ENCODE measurements at regions not wholly inside any gene's neighbourhood (a gene's known extent, or its start where the extent isn't known, plus 50 kb on each side); places are given as distances from the start of the nearest gene placed in this dataset.
"Not testable (repeated sequence)": the region's sequence is repeated elsewhere in the genome, so short reads cannot be mapped to it uniquely, and the experiment has no call there.

GRCh38 chr13:97884707-97885468, 68.6 kb upstream of the IPO5 start:
- Histone ChIP-seq H2AFZ (ENCODE audit: low read depth, low read length) (no peak overlapping the region), H3K27me3 (ENCODE audit: insufficient read depth, low read length) (no peaks in the 10 kb centered on the region), H3K4me1 (ENCODE audit: insufficient read depth, low read length) (no peaks in the 10 kb centered on the region), H3K36me3 (ENCODE audit: insufficient read depth, low read length) (no peaks in the 10 kb centered on the region), H3K9me3 (ENCODE audit: low read length) (no peaks in the 10 kb centered on the region), H3K4me3 (ENCODE audit: low read length) (no peak overlapping the region)

GRCh38 chr13:97885641-97886040, 67.8 kb upstream of the IPO5 start:
- Histone ChIP-seq H3K4me3 (ENCODE audit: low read length) (no peak overlapping the region), H3K9me3 (ENCODE audit: low read length) (no peaks in the 10 kb centered on the region), H3K36me3 (ENCODE audit: insufficient read depth, low read length) (no peaks in the 10 kb centered on the region), H3K27me3 (ENCODE audit: insufficient read depth, low read length) (no peaks in the 10 kb centered on the region), H3K4me1 (ENCODE audit: insufficient read depth, low read length) (no peaks in the 10 kb centered on the region), H2AFZ (ENCODE audit: low read depth, low read length) (no peak overlapping the region)

GRCh38 chr13:97889803-97890202, 63.7 kb upstream of the IPO5 start:
- Histone ChIP-seq H3K9me3 (ENCODE audit: low read length) (no peaks in the 10 kb centered on the region), H3K4me1 (ENCODE audit: insufficient read depth, low read length) (no peaks in the 10 kb centered on the region), H3K27me3 (ENCODE audit: insufficient read depth, low read length) (no peaks in the 10 kb centered on the region), H3K36me3 (ENCODE audit: insufficient read depth, low read length) (no peaks in the 10 kb centered on the region), H2AFZ (ENCODE audit: low read depth, low read length) (no peak overlapping the region), H3K4me3 (ENCODE audit: low read length) (no peak overlapping the region)

- H3K36me3 ChIP-seq (ENCODE audit: insufficient read depth, low read length): no peaks in the 10 kb centered on the region
- H2AFZ ChIP-seq (ENCODE audit: low read depth, low read length): no peak overlapping the region
- H3K4me3 ChIP-seq (ENCODE audit: low read length): no peak overlapping the region
- no peaks in the 10 kb centered on the region for H3K4me1 ChIP-seq (ENCODE audit: insufficient read depth, low read length)
- H3K9me3 ChIP-seq (ENCODE audit: low read length): no peaks in the 10 kb centered on the region
- H3K27me3 ChIP-seq (ENCODE audit: insufficient read depth, low read length): no peaks in the 10 kb centered on the region
Observed at GRCh38 chr13:97890573-97890972, 62.9 kb upstream of the IPO5 start.

GRCh38 chr13:97891964-97892363, 61.5 kb upstream of the IPO5 start:
- not testable (repeated sequence) for H3K36me3 ChIP-seq (ENCODE audit: insufficient read depth, low read length); H3K4me3 ChIP-seq (ENCODE audit: low read length); H3K4me1 ChIP-seq (ENCODE audit: insufficient read depth, low read length); H2AFZ ChIP-seq (ENCODE audit: low read depth, low read length); H3K9me3 ChIP-seq (ENCODE audit: low read length); H3K27me3 ChIP-seq (ENCODE audit: insufficient read depth, low read length)

GRCh38 chr13:97892717-97893116, 60.8 kb upstream of the IPO5 start:
- Histone ChIP-seq H3K27me3 (ENCODE audit: insufficient read depth, low read length) (no peaks in the 10 kb centered on the region), H3K4me1 (ENCODE audit: insufficient read depth, low read length) (no peaks in the 10 kb centered on the region), H3K9me3 (ENCODE audit: low read length) (no peaks in the 10 kb centered on the region), H3K36me3 (ENCODE audit: insufficient read depth, low read length) (no peaks in the 10 kb centered on the region), H2AFZ (ENCODE audit: low read depth, low read length) (no peak overlapping the region), H3K4me3 (ENCODE audit: low read length) (no peak overlapping the region)

GRCh38 chr13:97895383-97895782, 58.1 kb upstream of the IPO5 start:
- Histone ChIP-seq H3K4me1 (ENCODE audit: insufficient read depth, low read length) (no peaks in the 10 kb centered on the region), H3K4me3 (ENCODE audit: low read length) (no peak overlapping the region)

GRCh38 chr13:97896446-97896845, 57.0 kb upstream of the IPO5 start:
- H3K36me3 ChIP-seq (ENCODE audit: insufficient read depth, low read length): no peaks in the 10 kb centered on the region
- H3K4me3 ChIP-seq (ENCODE audit: low read length): no peak overlapping the region
- H3K9me3 ChIP-seq (ENCODE audit: low read length): no peaks in the 10 kb centered on the region
- no peaks in the 10 kb centered on the region for H3K4me1 ChIP-seq (ENCODE audit: insufficient read depth, low read length)
- no peaks in the 10 kb centered on the region for H3K27me3 ChIP-seq (ENCODE audit: insufficient read depth, low read length)
- no peak overlapping the region for H2AFZ ChIP-seq (ENCODE audit: low read depth, low read length)

More at GRCh38 chr13:97895383-97895782, 58.1 kb upstream of the IPO5 start:
- H3K36me3 ChIP-seq (ENCODE audit: insufficient read depth, low read length): no peaks in the 10 kb centered on the region
- no peaks in the 10 kb centered on the region for H3K9me3 ChIP-seq (ENCODE audit: low read length)
- H3K27me3 ChIP-seq (ENCODE audit: insufficient read depth, low read length): no peaks in the 10 kb centered on the region
- H2AFZ ChIP-seq (ENCODE audit: low read depth, low read length): no peak overlapping the region

GRCh38 chr13:97901716-97902115, 51.8 kb upstream of the IPO5 start:
- Histone ChIP-seq H3K9me3 (ENCODE audit: low read length) (no peaks in the 10 kb centered on the region), H3K4me3 (ENCODE audit: low read length) (no peak overlapping the region), H2AFZ (ENCODE audit: low read depth, low read length) (no peak overlapping the region), H3K4me1 (ENCODE audit: insufficient read depth, low read length) (no peaks in the 10 kb centered on the region), H3K36me3 (ENCODE audit: insufficient read depth, low read length) (no peaks in the 10 kb centered on the region), H3K27me3 (ENCODE audit: insufficient read depth, low read length) (no peaks in the 10 kb centered on the region)

Data from neuron (in vitro differentiated cells).